Astrocyte (in vitro differentiated cells and primary cell): ENCODE measurements at regions not wholly inside any gene's neighbourhood (a gene's known extent, or its start where the extent isn't known, plus 50 kb on each side); places are given as distances from the start of the nearest gene placed in this dataset.

Experiments
- CTCF ChIP-seq: IDR thresholded peaks from 2 replicates; pipeline ENCODE4 v1.5.1; 2011; ENCODE audit warnings: low read depth, mild to moderate bottlenecking, inconsistent platforms, low read length, moderate library complexity; ENCODE audit not compliant: insufficient read depth
- EZH2 ChIP-seq: IDR thresholded peaks from 2 replicates; pipeline ENCODE4 v1.6.1; 2012; ENCODE audit warnings: mild to moderate bottlenecking, low read length, inconsistent platforms; ENCODE audit not compliant: insufficient read depth

- TF ChIP-seq EZH2 (no peak), CTCF (no peak)
Observed at GRCh38 chr11:15828215-15828853, 528.0 kb downstream of the SOX6 start.
